ENCODE measurements at regions not wholly inside any gene's neighbourhood (a gene's known extent, or its start where the extent isn't known, plus 50 kb on each side); places are given as distances from the start of the nearest gene placed in this dataset.

GRCh38 chr2:40510304-40510703 is 58.4 kb upstream of the SLC8A1 start (continued):
- TF ChIP-seq MTA3 (IDR thresholded peaks at IDR 0.05; ENCODE audit: borderline replicate concordance, low read length) (no peak), SMARCA5 (IDR thresholded peaks at IDR 0.05) (no peak), WRNIP1 (IDR thresholded peaks at IDR 0.05; ENCODE audit: borderline replicate concordance, low read depth, low read length) (no peak)

- no peaks in the 10 kb centered on the region for H3K36me3 ChIP-seq (ENCODE audit: control insufficient read depth in 2 of 2, insufficient read depth in 2 of 2, low read length in 1 of 2)
- no peaks in the 10 kb centered on the region for H4K20me1 ChIP-seq (ENCODE audit: control insufficient read depth, insufficient read depth)
- TF ChIP-seq SPI1 (IDR thresholded peaks at IDR 0.05; ENCODE audit: borderline replicate concordance, insufficient read depth, low read depth, low read length) (no peak), TARDBP (IDR thresholded peaks at IDR 0.05; ENCODE audit: borderline replicate concordance) (no peak), NR2C1 (IDR thresholded peaks at IDR 0.05) (no peak), CTCF (IDR thresholded peaks at IDR 0.05 in 2 of 3, conservative IDR thresholded peaks at IDR 0.05 in 1 of 3; ENCODE audit: control insufficient read depth in 2 of 3, extremely low read depth in 1 of 3, insufficient read depth in 1 of 3, low read depth in 3 of 3, low read length in 3 of 3) (no peak), ZSCAN29 (IDR thresholded peaks at IDR 0.05) (no peak), JUND (IDR thresholded peaks at IDR 0.05; ENCODE audit: low read depth, low read length) (no peak), BHLHE40 (IDR thresholded peaks at IDR 0.05; ENCODE audit: borderline replicate concordance in 1 of 2, low read depth in 2 of 2, low read length in 1 of 2) (no peak)
- H3K4me3 ChIP-seq, result no peak overlapping the region
- H3K27me3 ChIP-seq (replicated peaks in 1 of 2; ENCODE audit: control insufficient read depth in 2 of 2, insufficient read depth in 2 of 2, low read length in 1 of 2), result no peaks in the 10 kb centered on the region
- BruUV-seq (replicated peaks), result no TSS peak
- FAIRE-seq, result no peak
- no peaks in the 10 kb centered on the region for H3K79me2 ChIP-seq (ENCODE audit: control insufficient read depth, insufficient read depth, low read length)
- ChIA-PET POLR2A (interaction anchor here (0.7 kb wide), 1 partner anchor 10 kb away, joined by 4 read pairs; no protein-coding TSS in a partner anchor), CTCF (interaction anchor here (1.0 to 1.3 kb wide), 3 partner anchors 14 to 45 kb away, joined by 3 read pairs; no protein-coding TSS in a partner anchor), SMC1A (ENCODE audit: uncharacterized antibody, unreplicated experiment) (interaction anchor here (1.5 to 1.8 kb wide), 2 partner anchors 10 to 64 kb away, joined by 3 to 8 read pairs; no protein-coding TSS in a partner anchor), RAD21 (ENCODE audit: unreplicated experiment) (no interaction called here)
- no peak overlapping the region for H3K4me2 ChIP-seq (ENCODE audit: control insufficient read depth, insufficient read depth)
- no peak overlapping the region for H3K27ac ChIP-seq (ENCODE audit: control insufficient read depth, insufficient read depth)
- ATAC-seq, result no peak
- H3K9ac ChIP-seq (ENCODE audit: control insufficient read depth, insufficient read depth, low read length), result no peak overlapping the region
- in situ Hi-C loops (cut with MboI) (no loop called here), intact Hi-C loops (cut with micrococcal nuclease; ENCODE audit: unreplicated experiment) (no loop called here)
- WGBS (ENCODE audit: insufficient coverage, insufficient replicate concordance, low lambda C conversion rate, missing lambda C conversion rate), result 33% methylated on average over 9 of the region's 9 CpGs
- H3K4me1 ChIP-seq (ENCODE audit: control insufficient read depth, insufficient read depth, low read length), result no peaks in the 10 kb centered on the region
- no peak overlapping the region for H2AFZ ChIP-seq (ENCODE audit: control insufficient read depth, low read depth, low read length)
- no peak for DNase-seq (ENCODE audit: low read depth, low spot score)
- H3K9me3 ChIP-seq (replicated peaks; ENCODE audit: control insufficient read depth, insufficient read depth, low read length), result no peaks in the 10 kb centered on the region
Measured at GRCh38 chr2:40511661-40512213, 59.8 kb upstream of the SLC8A1 start.

All from GM12878 (cell line).